ENCODE measurements at regions not wholly inside any gene's neighbourhood (a gene's known extent, or its start where the extent isn't known, plus 50 kb on each side); places are given as distances from the start of the nearest gene placed in this dataset.

DNA sequence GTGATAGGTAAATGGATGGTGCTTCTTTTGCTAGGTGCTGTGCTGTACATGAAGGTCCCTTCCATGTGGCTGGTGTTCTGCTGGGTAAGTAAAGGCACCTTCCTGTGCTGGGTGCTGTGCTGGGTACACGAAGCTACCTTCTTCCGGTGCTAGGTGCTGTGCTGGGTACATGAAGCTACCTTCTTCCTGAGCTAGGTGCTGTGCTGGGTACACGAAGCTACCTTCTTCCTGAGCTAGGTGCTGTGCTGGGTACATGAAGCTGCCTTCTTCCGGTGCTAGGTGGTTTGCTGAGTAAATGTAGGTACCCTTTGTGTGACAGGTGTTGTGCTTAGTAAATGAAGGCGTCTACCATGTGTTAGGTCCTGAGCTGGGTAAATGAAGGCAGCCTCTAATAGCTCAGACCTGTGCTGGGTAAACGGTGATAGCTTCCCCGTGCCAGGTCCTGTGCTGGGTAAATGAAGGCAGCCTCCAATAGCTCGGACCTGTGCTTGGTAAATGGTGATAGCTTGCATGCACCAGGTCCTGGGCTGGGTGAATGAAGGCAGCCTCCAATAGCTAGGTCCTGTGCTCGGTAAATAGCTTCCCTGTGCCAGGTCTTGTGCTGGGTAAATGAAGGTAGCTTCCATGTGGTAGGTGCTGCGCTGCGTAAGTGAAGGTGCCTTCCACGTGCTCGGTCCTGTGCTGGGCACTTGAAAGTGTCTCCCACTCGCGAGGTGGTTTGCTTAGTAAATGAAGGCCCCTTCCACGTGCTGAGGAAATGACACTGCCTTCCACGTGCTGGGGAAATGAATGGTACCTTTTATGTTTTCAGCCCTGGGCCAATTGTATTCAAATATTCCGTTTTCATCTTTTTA lies 115.5 kb downstream of the ERMARD start:
- TF ChIP-seq, protein P1, sequence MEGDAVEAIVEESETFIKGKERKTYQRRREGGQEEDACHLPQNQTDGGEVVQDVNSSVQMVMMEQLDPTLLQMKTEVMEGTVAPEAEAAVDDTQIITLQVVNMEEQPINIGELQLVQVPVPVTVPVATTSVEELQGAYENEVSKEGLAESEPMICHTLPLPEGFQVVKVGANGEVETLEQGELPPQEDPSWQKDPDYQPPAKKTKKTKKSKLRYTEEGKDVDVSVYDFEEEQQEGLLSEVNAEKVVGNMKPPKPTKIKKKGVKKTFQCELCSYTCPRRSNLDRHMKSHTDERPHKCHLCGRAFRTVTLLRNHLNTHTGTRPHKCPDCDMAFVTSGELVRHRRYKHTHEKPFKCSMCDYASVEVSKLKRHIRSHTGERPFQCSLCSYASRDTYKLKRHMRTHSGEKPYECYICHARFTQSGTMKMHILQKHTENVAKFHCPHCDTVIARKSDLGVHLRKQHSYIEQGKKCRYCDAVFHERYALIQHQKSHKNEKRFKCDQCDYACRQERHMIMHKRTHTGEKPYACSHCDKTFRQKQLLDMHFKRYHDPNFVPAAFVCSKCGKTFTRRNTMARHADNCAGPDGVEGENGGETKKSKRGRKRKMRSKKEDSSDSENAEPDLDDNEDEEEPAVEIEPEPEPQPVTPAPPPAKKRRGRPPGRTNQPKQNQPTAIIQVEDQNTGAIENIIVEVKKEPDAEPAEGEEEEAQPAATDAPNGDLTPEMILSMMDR (IDR thresholded peaks at IDR 0.05): no peak
- TF ChIP-seq POLR2A (IDR thresholded peaks at IDR 0.05): no peak
